ENCODE measurements at regions not wholly inside any gene's neighbourhood (a gene's known extent, or its start where the extent isn't known, plus 50 kb on each side); places are given as distances from the start of the nearest gene placed in this dataset.

GRCh38 chr13:73212482-73212881 is 153.7 kb downstream of the KLF5 start:
- no peak for DNase-seq

DNA sequence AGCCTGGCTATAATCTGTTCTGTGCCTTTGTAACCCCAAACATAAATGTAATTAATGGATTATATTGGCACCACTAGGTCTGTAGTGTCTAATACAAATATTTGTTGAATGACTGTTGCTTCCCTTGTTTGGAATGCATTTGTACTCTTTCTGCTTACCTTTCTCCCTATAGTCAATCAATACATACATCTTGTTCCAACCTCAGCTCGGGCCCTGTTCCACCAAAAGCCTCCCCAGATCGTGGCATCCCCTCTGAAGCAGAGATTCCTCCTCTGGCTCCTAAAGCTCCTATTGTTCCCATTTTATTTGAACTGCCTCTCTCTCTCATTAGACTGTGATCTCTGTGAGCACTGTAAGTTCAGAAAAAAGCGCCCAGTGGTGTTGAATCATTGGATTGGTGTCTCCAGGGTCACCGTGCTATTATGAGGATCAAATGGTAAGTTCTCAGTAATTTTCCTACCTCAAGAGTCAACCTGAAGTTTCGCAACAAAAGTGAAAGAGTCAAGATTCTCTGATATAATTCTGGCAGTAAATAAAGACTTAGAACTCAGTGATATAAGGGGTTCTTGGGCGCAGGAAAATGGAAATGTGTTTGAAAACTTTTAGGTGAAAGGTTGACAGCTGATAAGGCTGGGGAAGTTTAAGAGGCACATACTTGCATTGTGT is 151.5 kb downstream of the KLF5 start:
- DNase-seq: no peak

GRCh38 chr13:73204952-73205351 is 146.1 kb downstream of the KLF5 start:
- DNase-seq: no peak

- DNase-seq: no peak
These were observed 142.8 kb downstream of the KLF5 start for GRCh38 chr13:73201626-73202025.

- DNase-seq: no peak
These were observed 140.2 kb downstream of the KLF5 start for GRCh38 chr13:73198991-73199411.

DNA sequence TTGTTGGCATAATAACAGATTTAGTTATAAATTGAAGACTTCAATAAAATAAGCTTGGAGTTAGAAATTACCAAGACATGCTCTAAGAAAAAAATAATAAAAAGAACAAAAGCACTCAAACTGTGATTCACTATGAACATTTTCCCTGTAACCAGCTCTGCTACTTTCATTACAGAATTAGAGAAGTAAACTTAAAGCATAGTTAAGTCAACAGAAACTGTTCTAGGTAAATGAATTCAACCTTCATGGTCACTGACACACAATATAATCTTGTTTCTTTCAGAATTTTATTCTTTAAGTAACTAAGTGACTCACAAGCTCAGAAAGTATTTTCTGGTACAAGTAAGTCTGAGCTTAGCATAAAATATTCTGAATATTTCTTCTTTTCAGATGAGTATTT is 136.3 kb downstream of the KLF5 start:
- DNase-seq: no peak

- no peak for DNase-seq
These were observed 135.5 kb downstream of the KLF5 start for GRCh38 chr13:73194310-73194709.

- no peak for DNase-seq
These were observed 134.7 kb downstream of the KLF5 start for GRCh38 chr13:73193554-73193953.

GRCh38 chr13:73190477-73190876 is 131.7 kb downstream of the KLF5 start:
- DNase-seq: no peak

- DNase-seq: no peak
These were observed 131.0 kb downstream of the KLF5 start for GRCh38 chr13:73189776-73190175.

GRCh38 chr13:73189362-73189761 is 130.6 kb downstream of the KLF5 start:
- no peak for DNase-seq

DNA sequence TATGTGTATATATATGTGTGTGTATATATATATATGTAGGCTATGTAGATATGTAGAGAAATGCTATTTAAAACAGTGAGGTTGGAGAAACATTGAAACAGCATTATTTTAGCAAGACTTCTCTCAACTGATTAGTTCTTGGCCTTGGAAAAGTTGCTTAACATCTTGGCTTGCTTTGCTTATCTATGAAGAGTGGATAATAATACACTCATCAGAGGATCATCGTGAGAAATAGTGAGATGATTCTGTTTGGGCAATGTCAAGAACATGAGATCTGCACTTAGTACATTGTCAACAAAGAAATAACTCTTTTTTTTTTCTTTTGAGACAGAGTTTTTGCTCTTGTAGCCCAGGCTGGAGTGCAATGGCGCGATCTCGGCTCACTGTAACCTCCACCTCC is 128.3 kb downstream of the KLF5 start:
- no peak for DNase-seq

DNA sequence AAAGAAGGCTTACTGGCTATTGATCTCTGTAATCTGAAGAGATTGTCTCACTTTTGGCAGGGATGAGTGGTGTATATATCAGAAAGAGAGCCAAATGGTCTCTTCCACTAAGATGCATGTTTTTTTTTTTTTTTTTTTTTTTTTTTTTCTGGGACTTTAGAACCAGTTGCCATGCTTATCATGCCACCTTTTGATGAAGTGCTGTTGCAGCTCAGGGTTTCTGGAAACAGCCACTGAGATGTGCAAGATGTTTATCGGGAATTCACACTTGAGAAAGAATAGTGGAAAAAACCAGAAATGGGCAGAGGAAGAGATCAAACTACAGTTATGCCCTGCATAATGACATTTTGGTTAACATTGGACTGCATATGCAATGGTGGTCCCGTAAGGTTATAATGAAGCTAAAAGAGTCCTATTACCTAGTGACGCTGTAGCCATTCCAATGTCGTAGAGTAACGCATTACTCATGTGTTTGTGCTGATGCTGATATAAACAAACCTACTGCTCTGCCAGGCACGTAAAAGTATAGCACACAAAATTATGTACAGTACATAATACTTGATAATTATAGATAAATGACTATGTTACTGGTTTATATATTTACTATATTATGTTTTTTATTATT is 121.0 kb downstream of the KLF5 start:
- DNase-seq: no peak

- no peak for DNase-seq
These were observed 119.2 kb downstream of the KLF5 start for GRCh38 chr13:73177916-73178565.

DNA sequence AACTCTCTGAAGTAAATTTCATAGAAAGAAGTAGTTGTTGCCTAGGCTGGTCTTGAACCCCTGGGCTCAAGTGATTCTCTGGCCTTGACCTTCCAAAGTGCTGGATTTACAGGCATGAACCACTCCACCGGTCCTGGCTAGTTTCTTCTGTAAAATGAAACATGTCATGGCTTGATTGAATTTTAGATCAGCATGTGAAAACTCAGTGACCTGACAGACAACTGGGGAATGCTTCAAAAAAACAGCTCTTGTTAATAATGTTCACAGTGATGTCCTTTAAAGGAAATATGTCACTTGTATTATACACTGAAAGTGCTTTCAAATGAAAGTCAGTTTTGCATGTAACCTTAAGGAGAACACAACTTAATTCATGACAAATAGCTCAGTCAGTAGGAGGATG is 118.2 kb downstream of the KLF5 start:
- DNase-seq: no peak

DNA sequence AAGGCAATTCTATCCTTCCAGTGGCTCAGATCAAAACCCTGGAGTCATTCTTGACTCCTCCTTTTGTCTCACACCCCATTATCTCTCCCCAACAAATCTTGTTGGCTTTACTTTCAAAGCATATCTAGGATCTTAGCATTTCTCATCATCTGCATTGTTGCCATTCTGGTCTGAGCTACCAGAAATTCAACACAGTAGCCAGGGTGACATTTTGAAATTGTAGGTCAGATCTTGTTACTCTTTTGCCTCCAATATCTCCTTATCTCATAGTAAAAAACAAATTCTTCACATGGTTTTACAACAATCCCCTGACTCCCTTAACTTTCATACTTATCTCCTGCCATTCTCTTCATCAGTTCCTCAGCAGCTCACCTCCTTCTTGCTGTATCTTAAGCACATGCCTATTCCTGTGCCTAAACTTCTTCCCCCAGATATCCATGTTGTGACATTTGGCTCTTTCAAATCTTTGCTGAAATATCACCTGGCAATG is 115.8 kb downstream of the KLF5 start:
- DNase-seq: no peak

DNA sequence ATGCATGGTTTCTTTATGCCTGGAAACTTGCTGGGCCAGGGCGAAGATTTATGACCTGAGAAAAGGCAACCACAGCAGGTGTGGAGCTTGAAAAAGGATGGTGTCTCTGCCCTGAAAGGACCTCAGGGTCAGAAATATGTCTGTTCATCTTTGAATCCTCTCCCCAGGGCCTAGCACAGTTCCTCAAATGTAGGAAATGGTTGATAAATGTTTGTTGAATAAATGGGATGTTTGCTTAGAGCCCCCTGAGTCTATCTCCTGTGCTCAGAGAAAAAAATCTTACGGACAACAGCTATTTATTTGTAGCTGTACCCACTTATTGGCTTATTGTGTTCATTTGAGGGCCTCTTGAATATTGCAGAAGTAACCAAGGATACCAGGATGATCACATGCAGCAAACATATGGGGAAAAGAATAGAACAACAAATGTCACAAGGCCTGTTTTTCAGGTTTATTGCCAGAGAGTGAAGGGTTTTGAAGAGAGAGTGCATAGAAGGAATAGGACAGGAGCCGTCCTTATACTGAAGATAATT is 114.5 kb downstream of the KLF5 start:
- DNase-seq: no peak

DNA sequence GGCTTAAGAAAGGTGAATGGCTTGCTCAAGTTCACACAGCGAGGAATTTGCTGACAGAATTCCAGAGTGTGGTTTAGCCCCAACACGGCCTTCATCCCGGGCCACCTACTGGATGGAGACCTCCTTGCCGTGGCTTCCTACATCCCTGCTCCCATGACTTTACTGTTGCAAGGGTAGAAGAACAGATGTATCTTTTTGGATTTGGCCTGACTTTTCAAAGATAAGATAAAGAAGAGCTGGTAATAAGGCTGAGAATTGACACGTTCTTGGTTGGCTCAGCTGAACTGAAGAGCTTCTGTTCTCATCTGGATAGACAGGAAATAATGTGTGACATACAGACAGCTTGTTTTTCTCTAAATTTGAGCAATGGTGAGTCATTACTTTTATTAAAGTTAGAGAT is 113.1 kb downstream of the KLF5 start:
- no peak for DNase-seq

GRCh38 chr13:73171271-73171682 is 112.5 kb downstream of the KLF5 start:
- DNase-seq: no peak

DNA sequence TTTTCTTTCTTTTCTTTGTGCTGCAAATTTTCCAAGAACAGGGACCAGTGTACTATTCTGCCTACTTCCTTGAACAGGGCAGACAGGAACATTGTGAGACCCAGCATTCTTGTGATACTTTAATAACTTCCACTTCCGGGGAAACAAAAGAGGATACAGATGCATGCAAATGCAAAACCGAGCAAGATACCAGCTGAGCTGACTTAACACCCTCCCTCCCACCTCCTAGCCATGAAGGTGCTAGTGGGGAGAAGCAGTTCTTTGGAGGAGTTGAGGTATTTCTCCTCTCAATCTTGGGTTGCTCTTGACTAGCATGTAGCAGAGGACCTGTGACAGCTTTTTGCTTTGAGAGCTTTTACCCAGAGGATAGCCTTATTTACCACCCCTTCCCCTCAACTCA is 111.2 kb downstream of the KLF5 start:
- DNase-seq: no peak

DNA sequence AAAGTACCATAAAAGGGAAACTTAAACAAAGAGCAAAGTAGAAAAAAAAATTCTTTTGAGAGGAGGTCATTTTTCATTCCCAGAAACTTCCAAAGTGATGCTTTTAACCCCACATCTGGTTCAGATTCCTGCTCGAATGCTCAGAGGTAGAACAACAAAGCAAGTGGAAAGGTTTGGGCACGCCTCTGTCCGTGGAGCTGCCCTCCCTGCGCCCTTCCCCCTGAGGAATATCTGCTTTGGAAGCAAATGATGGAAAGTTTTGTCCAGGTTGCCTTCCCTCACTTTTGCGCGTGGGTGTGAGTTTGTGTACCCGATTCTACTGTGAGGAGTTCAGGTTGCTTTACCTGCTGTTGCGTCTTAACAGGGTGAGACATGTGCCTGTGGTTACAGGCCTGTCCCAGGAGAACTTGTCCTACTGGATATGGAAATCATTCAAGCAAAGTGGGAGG is 110.2 kb downstream of the KLF5 start:
- DNase-seq: no peak

GRCh38 chr13:73168226-73168952 is 109.6 kb downstream of the KLF5 start:
- DNase-seq: no peak

Measured in right lung (tissue), 2 donors.